ENCODE measurements at regions not wholly inside any gene's neighbourhood (a gene's known extent, or its start where the extent isn't known, plus 50 kb on each side); places are given as distances from the start of the nearest gene placed in this dataset.

- Histone ChIP-seq H2BK15ac (ENCODE audit: low read depth, low read length) (no peak overlapping the region), H3K4me2 (ENCODE audit: insufficient read depth, insufficient read length, low read length) (no peak overlapping the region), H2AFZ (ENCODE audit: low read length) (no peak overlapping the region), H3K18ac (ENCODE audit: insufficient read length, low read depth, low read length) (no peak overlapping the region), H3K9ac (ENCODE audit: extremely low read depth, insufficient read length, low read length) (no peak overlapping the region), H3K4ac (ENCODE audit: low read depth, low read length) (no peak overlapping the region), H4K20me1 (ENCODE audit: control insufficient read depth, insufficient read depth, insufficient read length) (no peaks in the 10 kb centered on the region), H2BK12ac (ENCODE audit: insufficient read length, low read depth, low read length) (no peak overlapping the region), H3K14ac (ENCODE audit: insufficient read depth, low read length) (no peak overlapping the region), H2AK5ac (ENCODE audit: insufficient read length, low read length) (no peak overlapping the region), H4K5ac (ENCODE audit: insufficient read length, low read depth, low read length) (no peak overlapping the region), H3K79me2 (ENCODE audit: insufficient read depth, low read length) (no peaks in the 10 kb centered on the region), H3K56ac (ENCODE audit: insufficient read length, low read depth, low read length) (no peak overlapping the region), H4K8ac (replicated peaks; ENCODE audit: insufficient read length, low read depth, low read length) (no peak overlapping the region), H3T11ph (ENCODE audit: low read length) (no peak overlapping the region), H2BK120ac (ENCODE audit: low read depth, low read length, poor library complexity, severe bottlenecking) (no peak overlapping the region), H3K23me2 (ENCODE audit: insufficient read length, low read depth, low read length, poor library complexity, severe bottlenecking) (no peaks in the 10 kb centered on the region), H2BK5ac (ENCODE audit: insufficient read length, low read length) (no peak overlapping the region), H4K91ac (ENCODE audit: insufficient read length, low read depth, low read length) (no peak overlapping the region), H3K27me3 (ENCODE audit: insufficient read depth, low read length) (no peaks in the 10 kb centered on the region), H3K4me1 (ENCODE audit: insufficient read depth, low read length) (no peaks in the 10 kb centered on the region), H3K23ac (ENCODE audit: insufficient read length, low read depth, low read length) (no peak overlapping the region), H3K27ac (ENCODE audit: insufficient read length, low read depth, low read length) (no peak overlapping the region), H3K79me1 (ENCODE audit: insufficient read depth, low read depth, low read length, poor library complexity, severe bottlenecking) (no peaks in the 10 kb centered on the region), H2BK20ac (ENCODE audit: low read depth, low read length, poor library complexity, severe bottlenecking) (no peak overlapping the region), H3K9me3 (ENCODE audit: control insufficient read depth, low read depth, low read length) (no peaks in the 10 kb centered on the region)
- H3K36me3 Mint-ChIP-seq (ENCODE audit: insufficient read depth in 1 of 3, low read depth in 3 of 3), result no peaks in the 10 kb centered on the region
- DNase-seq, result no peak
- TF ChIP-seq, protein P1, sequence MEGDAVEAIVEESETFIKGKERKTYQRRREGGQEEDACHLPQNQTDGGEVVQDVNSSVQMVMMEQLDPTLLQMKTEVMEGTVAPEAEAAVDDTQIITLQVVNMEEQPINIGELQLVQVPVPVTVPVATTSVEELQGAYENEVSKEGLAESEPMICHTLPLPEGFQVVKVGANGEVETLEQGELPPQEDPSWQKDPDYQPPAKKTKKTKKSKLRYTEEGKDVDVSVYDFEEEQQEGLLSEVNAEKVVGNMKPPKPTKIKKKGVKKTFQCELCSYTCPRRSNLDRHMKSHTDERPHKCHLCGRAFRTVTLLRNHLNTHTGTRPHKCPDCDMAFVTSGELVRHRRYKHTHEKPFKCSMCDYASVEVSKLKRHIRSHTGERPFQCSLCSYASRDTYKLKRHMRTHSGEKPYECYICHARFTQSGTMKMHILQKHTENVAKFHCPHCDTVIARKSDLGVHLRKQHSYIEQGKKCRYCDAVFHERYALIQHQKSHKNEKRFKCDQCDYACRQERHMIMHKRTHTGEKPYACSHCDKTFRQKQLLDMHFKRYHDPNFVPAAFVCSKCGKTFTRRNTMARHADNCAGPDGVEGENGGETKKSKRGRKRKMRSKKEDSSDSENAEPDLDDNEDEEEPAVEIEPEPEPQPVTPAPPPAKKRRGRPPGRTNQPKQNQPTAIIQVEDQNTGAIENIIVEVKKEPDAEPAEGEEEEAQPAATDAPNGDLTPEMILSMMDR (conservative IDR thresholded peaks at IDR 0.05), result no peak
- H3K4me3 Mint-ChIP-seq, result no peak overlapping the region
- H3K4me1 Mint-ChIP-seq, result no peaks in the 10 kb centered on the region
- no peak overlapping the region for H3K27ac Mint-ChIP-seq
- H3K9me3 Mint-ChIP-seq, result no peaks in the 10 kb centered on the region
- no peaks in the 10 kb centered on the region for H3K27me3 Mint-ChIP-seq (ENCODE audit: low read depth)
Observed at GRCh38 chr14:62369919-62370560, 607.8 kb downstream of the SNAPC1 start.

Data from H9 (cell line).